ENCODE measurements at regions not wholly inside any gene's neighbourhood (a gene's known extent, or its start where the extent isn't known, plus 50 kb on each side); places are given as distances from the start of the nearest gene placed in this dataset.

GRCh38 chr6:165052561-165053480 is 256.6 kb downstream of the C6orf118 start:
- TF ChIP-seq CTCF (IDR thresholded peaks at IDR 0.05 in 4 of 5, conservative IDR thresholded peaks at IDR 0.05 in 1 of 5) (no peak), POLR2A (IDR thresholded peaks at IDR 0.05) (no peak)
- Histone ChIP-seq H3K4me3 (no peak overlapping the region), H3K36me3 (no peaks in the 10 kb centered on the region), H3K27me3 (no peaks in the 10 kb centered on the region), H3K4me1 (no peaks in the 10 kb centered on the region), H3K9me3 (no peaks in the 10 kb centered on the region), H3K27ac (no peak overlapping the region)
- in situ Hi-C loops (cut with MboI; ENCODE audit: low sequenced_read_pairs in 4 of 4) (no loop called here), intact Hi-C loops (cut with DNase I; ENCODE audit: low total_unique reads) (no loop called here)
- ATAC-seq (no peak), DNase-seq (no peak)

GRCh38 chr6:165049362-165049761 is 260.0 kb downstream of the C6orf118 start:
- TF ChIP-seq POLR2A (IDR thresholded peaks at IDR 0.05), result no peak
- TF ChIP-seq CTCF (IDR thresholded peaks at IDR 0.05 in 4 of 5, conservative IDR thresholded peaks at IDR 0.05 in 1 of 5), result peak in 3 of 5 experiments; percentile 8 to 53 (median 19)
- Histone ChIP-seq H3K4me3 (no peak overlapping the region), H3K27me3 (no peaks in the 10 kb centered on the region), H3K36me3 (no peaks in the 10 kb centered on the region), H3K9me3 (peaks cover 0 to 4% (median 0%) of the 10 kb centered on the region in 3 donors), H3K4me1 (no peaks in the 10 kb centered on the region), H3K27ac (no peak overlapping the region)
- ATAC-seq (no peak), DNase-seq (no peak)
- in situ Hi-C loops (cut with MboI; ENCODE audit: low sequenced_read_pairs in 4 of 4) (no loop called here), intact Hi-C loops (cut with DNase I; ENCODE audit: low total_unique reads) (no loop called here)

- in situ Hi-C loops (cut with MboI; ENCODE audit: low sequenced_read_pairs in 4 of 4), result no loop called here
- Histone ChIP-seq H3K27me3 (no peaks in the 10 kb centered on the region), H3K27ac (no peak overlapping the region), H3K9me3 (peaks cover 0 to 4% (median 0%) of the 10 kb centered on the region in 3 donors), H3K4me3 (no peak overlapping the region), H3K36me3 (no peaks in the 10 kb centered on the region), H3K4me1 (no peaks in the 10 kb centered on the region)
- ATAC-seq (no peak), DNase-seq (no peak)
- intact Hi-C loops (cut with DNase I; ENCODE audit: low total_unique reads), result no loop called here
- TF ChIP-seq CTCF (IDR thresholded peaks at IDR 0.05 in 4 of 5, conservative IDR thresholded peaks at IDR 0.05 in 1 of 5) (no peak), POLR2A (IDR thresholded peaks at IDR 0.05) (no peak)
Measured at GRCh38 chr6:165047952-165048351, 261.5 kb downstream of the C6orf118 start.

DNA sequence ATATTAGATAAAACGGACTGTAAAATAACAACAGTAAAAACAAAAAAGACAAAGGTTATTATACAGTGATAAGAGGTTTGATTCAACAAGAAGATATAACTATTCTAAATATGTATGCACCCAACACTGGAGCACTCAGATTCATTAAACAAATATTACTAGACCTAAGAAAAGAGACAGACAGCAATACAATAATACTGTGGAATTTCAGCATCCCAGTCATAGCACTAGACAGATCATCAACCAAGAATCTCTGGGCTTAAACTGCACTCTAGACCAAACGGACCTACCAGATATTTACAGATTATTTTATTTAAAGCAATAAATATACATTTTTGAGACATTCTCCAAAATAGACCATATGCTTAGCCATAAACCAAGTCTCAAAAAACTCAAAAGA is 263.8 kb downstream of the C6orf118 start:
- no peaks in the 10 kb centered on the region for H3K4me1 ChIP-seq
- intact Hi-C loops (cut with DNase I; ENCODE audit: low total_unique reads), result no loop called here
- peaks cover 0 to 4% (median 0%) of the 10 kb centered on the region in 3 donors for H3K9me3 ChIP-seq
- no peak for TF ChIP-seq CTCF (IDR thresholded peaks at IDR 0.05 in 4 of 5, conservative IDR thresholded peaks at IDR 0.05 in 1 of 5)
- no peak for TF ChIP-seq POLR2A (IDR thresholded peaks at IDR 0.05)
- no peak overlapping the region for H3K27ac ChIP-seq
- in situ Hi-C loops (cut with MboI; ENCODE audit: low sequenced_read_pairs in 4 of 4), result no loop called here
- DNase-seq (no peak), ATAC-seq (no peak)
- no peak overlapping the region for H3K4me3 ChIP-seq
- H3K27me3 ChIP-seq, result no peaks in the 10 kb centered on the region
- H3K36me3 ChIP-seq, result no peaks in the 10 kb centered on the region

All from gastrocnemius medialis (tissue), 4 donors.